A673 (cell line): ENCODE measurements at regions not wholly inside any gene's neighbourhood (a gene's known extent, or its start where the extent isn't known, plus 50 kb on each side); places are given as distances from the start of the nearest gene placed in this dataset.

Experiments
- BruUV-seq: library from RNA; stranded (reverse); fragments of 400-500 nt; replicated peaks from 2 replicates; lab custom pipeline; 2021; lab: Mats Ljungman, UMichigan
- CTCF ChIA-PET: fragments of 300-600 bp; sonication (Branson Sonifier 250); formaldehyde crosslinking; loops from one replicate; lab custom pipeline; 2022; ENCODE audit warnings: antibody characterized with exemption; lab: Charles Lee
- POLR2A ChIA-PET: fragments of 300-600 bp; sonication (Branson Sonifier 250); formaldehyde crosslinking; loops from one replicate; lab custom pipeline; 2022; ENCODE audit warnings: antibody characterized with exemption; ENCODE audit not compliant: low non-redundant PET; lab: Charles Lee
- DNase-seq: peaks from one replicate; pipeline ENCODE4 v3.0.0-alpha.2; 2015; ENCODE audit warnings: low spot score
- H3K27ac ChIP-seq: fragments of 200-600 bp; sonication (generic); 2 replicates; pipeline ENCODE4 v1.5.1; 2016; ENCODE audit warnings: mixed run types, low read depth, mild to moderate bottlenecking, mixed read lengths, antibody characterized with exemption, low read length; ENCODE audit not compliant: poor library complexity, severe bottlenecking
- H3K27me3 ChIP-seq: fragments of 200-600 bp; sonication (generic); replicated peaks from 2 replicates; pipeline ENCODE4 v1.6.1; 2017; ENCODE audit warnings: mixed run types, low read depth, mild to moderate bottlenecking, mixed read lengths, antibody characterized with exemption, low read length; ENCODE audit not compliant: insufficient read depth, poor library complexity
- H3K36me3 ChIP-seq: fragments of 200-600 bp; sonication (generic); 2 replicates; pipeline ENCODE4 v1.6.1; 2016; ENCODE audit warnings: mixed run types, mild to moderate bottlenecking, mixed read lengths, antibody characterized with exemption, low read length; ENCODE audit not compliant: insufficient read depth, poor library complexity, severe bottlenecking
- H3K4me1 ChIP-seq: fragments of 200-600 bp; sonication (generic); 2 replicates; pipeline ENCODE4 v1.6.1; 2017; ENCODE audit warnings: mixed run types, mild to moderate bottlenecking, mixed read lengths, antibody characterized with exemption, low read length; ENCODE audit not compliant: insufficient read depth, poor library complexity, severe bottlenecking
- H3K4me3 ChIP-seq: fragments of 200-600 bp; sonication (generic); 2 replicates; pipeline ENCODE4 v1.5.1; 2016; ENCODE audit warnings: low read depth, mixed run types, mild to moderate bottlenecking, mixed read lengths, low read length; ENCODE audit not compliant: poor library complexity, severe bottlenecking
- H3K9me3 ChIP-seq: fragments of 200-600 bp; sonication (generic); 2 replicates; pipeline ENCODE4 v1.6.1; 2016; ENCODE audit warnings: mixed run types, low read depth, mild to moderate bottlenecking, mixed read lengths, antibody characterized with exemption, low read length; ENCODE audit not compliant: poor library complexity, severe bottlenecking
- EZH2 ChIP-seq: fragments of 200-600 bp; sonication (generic); IDR thresholded peaks from 2 replicates; pipeline ENCODE4 v1.6.1; 2017; ENCODE audit warnings: borderline replicate concordance, low read depth, mild to moderate bottlenecking, mixed read lengths, antibody characterized with exemption, low read length; ENCODE audit not compliant: poor library complexity, severe bottlenecking
- intact Hi-C: fragments of 100-400 bp; cut with micrococcal nuclease; formaldehyde crosslinking; loops from one replicate; pipeline ENCODE4 v1.10.0; 2022; ENCODE audit not compliant: unreplicated experiment
- TF ChIP-seq, protein P1 (sequence below): fragments of 300-800, 200-600 bp; sonication (generic); conservative IDR thresholded peaks from 2 replicates; pipeline ENCODE4 v1.5.1; 2017; ENCODE audit warnings: low read depth, mild to moderate bottlenecking, antibody characterized with exemption, low read length, moderate library complexity, mixed read lengths

DNA sequence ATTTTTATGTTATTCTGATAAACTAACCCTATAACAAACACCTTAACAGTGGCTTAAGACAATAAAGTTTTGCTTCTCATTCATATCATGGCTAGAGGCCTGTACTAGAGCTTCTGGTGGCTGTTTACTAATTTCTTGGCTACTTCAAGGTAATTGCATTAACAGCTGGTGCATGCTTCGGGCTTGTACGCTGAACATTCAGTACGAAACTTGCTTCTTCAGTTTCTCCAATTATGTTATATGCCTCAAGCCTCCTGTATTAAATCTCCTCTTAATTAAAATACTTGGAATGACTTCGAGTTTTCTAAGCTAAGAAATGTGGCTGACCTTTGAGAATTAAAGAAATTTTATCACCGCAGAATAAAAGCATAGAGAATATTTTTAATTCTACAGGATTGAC is 138.9 kb upstream of the TRAM1L1 start:
- Histone ChIP-seq H3K27ac (no peak overlapping the region), H3K27me3 (no peaks in the 10 kb centered on the region), H3K4me1 (no peaks in the 10 kb centered on the region), H3K36me3 (no peaks in the 10 kb centered on the region), H3K4me3 (no peak overlapping the region), H3K9me3 (no peaks in the 10 kb centered on the region)
- ChIA-PET CTCF (no interaction called here), POLR2A (no interaction called here)
- intact Hi-C loops, result no loop called here
- TF ChIP-seq, protein P1, sequence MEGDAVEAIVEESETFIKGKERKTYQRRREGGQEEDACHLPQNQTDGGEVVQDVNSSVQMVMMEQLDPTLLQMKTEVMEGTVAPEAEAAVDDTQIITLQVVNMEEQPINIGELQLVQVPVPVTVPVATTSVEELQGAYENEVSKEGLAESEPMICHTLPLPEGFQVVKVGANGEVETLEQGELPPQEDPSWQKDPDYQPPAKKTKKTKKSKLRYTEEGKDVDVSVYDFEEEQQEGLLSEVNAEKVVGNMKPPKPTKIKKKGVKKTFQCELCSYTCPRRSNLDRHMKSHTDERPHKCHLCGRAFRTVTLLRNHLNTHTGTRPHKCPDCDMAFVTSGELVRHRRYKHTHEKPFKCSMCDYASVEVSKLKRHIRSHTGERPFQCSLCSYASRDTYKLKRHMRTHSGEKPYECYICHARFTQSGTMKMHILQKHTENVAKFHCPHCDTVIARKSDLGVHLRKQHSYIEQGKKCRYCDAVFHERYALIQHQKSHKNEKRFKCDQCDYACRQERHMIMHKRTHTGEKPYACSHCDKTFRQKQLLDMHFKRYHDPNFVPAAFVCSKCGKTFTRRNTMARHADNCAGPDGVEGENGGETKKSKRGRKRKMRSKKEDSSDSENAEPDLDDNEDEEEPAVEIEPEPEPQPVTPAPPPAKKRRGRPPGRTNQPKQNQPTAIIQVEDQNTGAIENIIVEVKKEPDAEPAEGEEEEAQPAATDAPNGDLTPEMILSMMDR, result no peak
- no peak for TF ChIP-seq EZH2
- DNase-seq, result no peak
- BruUV-seq, result no TSS peak

DNA sequence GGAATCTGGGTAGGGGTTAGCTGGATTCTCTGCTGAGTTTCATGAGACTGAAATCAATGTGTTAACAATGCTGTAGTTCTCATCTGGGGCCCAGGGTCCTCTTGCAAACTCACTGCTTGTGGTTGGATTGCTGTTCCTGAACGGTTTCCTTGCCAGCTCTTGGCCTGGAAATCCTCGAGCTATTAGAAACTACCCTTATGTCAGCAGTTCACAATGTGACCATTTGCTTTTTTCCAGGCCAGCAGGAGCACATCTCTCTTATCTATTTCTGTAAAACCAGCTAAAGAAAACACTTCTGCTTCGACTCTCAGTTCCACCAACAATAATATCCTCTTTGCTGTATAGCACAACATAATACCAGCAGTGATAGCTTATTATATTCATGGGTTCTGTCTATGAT is 140.1 kb upstream of the TRAM1L1 start:
- Histone ChIP-seq H3K27me3 (no peaks in the 10 kb centered on the region), H3K4me3 (no peak overlapping the region), H3K4me1 (no peaks in the 10 kb centered on the region), H3K36me3 (no peaks in the 10 kb centered on the region), H3K9me3 (no peaks in the 10 kb centered on the region), H3K27ac (no peak overlapping the region)
- TF ChIP-seq, protein P1, result no peak
- TF ChIP-seq EZH2, result no peak
- BruUV-seq, result no TSS peak
- ChIA-PET CTCF (no interaction called here), POLR2A (no interaction called here)
- no peak for DNase-seq
- intact Hi-C loops, result no loop called here

DNA sequence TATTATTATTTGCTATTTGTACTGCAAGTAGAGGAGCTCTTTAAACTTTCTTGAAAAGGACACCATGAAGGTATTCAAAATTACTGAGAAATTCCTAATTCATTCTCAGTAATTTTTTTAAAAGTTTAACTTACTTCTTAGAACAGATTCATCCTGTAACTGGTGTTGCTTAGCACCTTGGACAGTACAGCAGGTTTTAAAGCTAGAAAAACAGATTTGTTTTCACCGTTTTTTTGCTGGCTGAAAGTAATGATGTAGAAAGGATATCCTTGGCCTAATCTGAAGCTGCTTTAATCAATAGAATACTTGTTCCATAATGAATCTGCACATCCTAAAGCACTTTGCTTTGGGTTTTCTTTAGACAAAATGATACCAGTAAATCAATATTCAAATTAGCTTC is 142.5 kb upstream of the TRAM1L1 start:
- Histone ChIP-seq H3K36me3 (no peaks in the 10 kb centered on the region), H3K27me3 (no peaks in the 10 kb centered on the region), H3K4me1 (no peaks in the 10 kb centered on the region), H3K9me3 (no peaks in the 10 kb centered on the region), H3K27ac (no peak overlapping the region), H3K4me3 (no peak overlapping the region)
- no TSS peak for BruUV-seq
- TF ChIP-seq EZH2, result no peak
- TF ChIP-seq, protein P1, result no peak
- intact Hi-C loops, result no loop called here
- ChIA-PET CTCF (no interaction called here), POLR2A (no interaction called here)
- DNase-seq, result no peak
